KMS-11 (cell line): ENCODE measurements at regions not wholly inside any gene's neighbourhood (a gene's known extent, or its start where the extent isn't known, plus 50 kb on each side); places are given as distances from the start of the nearest gene placed in this dataset.

Experiments
- H2AFZ ChIP-seq: fragments of 200-600 bp; sonication (generic); 2 replicates; pipeline ENCODE4 v1.6.1; 2016; ENCODE audit warnings: antibody characterized with exemption, mixed run types, low read depth
- H3K27ac ChIP-seq: fragments of 200-600 bp; sonication (generic); 2 replicates; pipeline ENCODE4 v1.6.1; 2016; ENCODE audit warnings: mild to moderate bottlenecking, mixed run types
- H3K27me3 ChIP-seq: fragments of 200-600 bp; sonication (generic); 2 replicates; pipeline ENCODE4 v1.6.1; 2017; ENCODE audit warnings: mild to moderate bottlenecking, low read depth, mixed run types, moderate library complexity; ENCODE audit not compliant: insufficient read depth
- H3K36me3 ChIP-seq: fragments of 200-600 bp; sonication (generic); 2 replicates; pipeline ENCODE4 v1.6.1; 2017; ENCODE audit warnings: mild to moderate bottlenecking, mixed run types; ENCODE audit not compliant: insufficient read depth
- H3K4me1 ChIP-seq: fragments of 200-600 bp; sonication (generic); 2 replicates; pipeline ENCODE4 v1.6.1; 2016; ENCODE audit warnings: mild to moderate bottlenecking, low read depth, mixed run types; ENCODE audit not compliant: poor library complexity, severe bottlenecking
- H3K4me2 ChIP-seq: fragments of 200-600 bp; sonication (generic); 2 replicates; pipeline ENCODE4 v1.7.0; 2016; ENCODE audit warnings: mild to moderate bottlenecking, mixed run types
- H3K4me3 ChIP-seq: fragments of 200-600 bp; sonication (generic); IDR thresholded peaks from 2 replicates; pipeline ENCODE4 v1.6.1; 2017; ENCODE audit warnings: low read depth, low read length, mixed read lengths; ENCODE audit not compliant: insufficient read depth
- H3K79me2 ChIP-seq: fragments of 200-600 bp; sonication (generic); 2 replicates; pipeline ENCODE4 v1.6.1; 2016; ENCODE audit warnings: low read depth, mixed run types; ENCODE audit not compliant: insufficient read depth
- H3K9ac ChIP-seq: fragments of 200-600 bp; sonication (generic); 2 replicates; pipeline ENCODE4 v1.6.1; 2016; ENCODE audit warnings: mild to moderate bottlenecking, mixed run types
- H4K20me1 ChIP-seq: fragments of 200-600 bp; sonication (generic); 2 replicates; pipeline ENCODE4 v1.6.1; 2016; ENCODE audit warnings: mild to moderate bottlenecking, mixed run types; ENCODE audit not compliant: insufficient read depth
- CTCF ChIP-seq: fragments of 200-600 bp; sonication (generic); conservative IDR thresholded peaks from 2 replicates; pipeline ENCODE4 v1.6.1; 2017; ENCODE audit warnings: low read depth, mild to moderate bottlenecking, antibody characterized with exemption, low read length, moderate library complexity, mixed read lengths

DNA sequence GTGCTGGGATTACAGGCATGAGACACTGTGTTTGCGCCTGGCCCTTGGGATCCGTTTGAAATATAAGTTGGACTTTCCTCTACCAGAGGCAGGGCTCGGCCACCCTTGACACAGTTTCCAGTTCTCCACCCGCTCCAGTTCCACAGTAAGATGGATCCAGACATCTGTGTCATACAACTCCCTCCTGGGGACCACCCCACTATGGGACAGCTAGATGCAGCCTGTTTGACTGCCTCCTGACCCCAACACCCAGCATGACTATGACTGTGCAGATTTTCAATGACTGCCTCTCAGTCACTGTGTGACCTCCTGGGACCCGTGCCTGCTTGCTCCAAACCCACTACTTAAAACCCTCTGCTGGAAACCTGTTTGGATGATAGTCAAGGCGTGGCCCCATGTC is 166.7 kb downstream of the IRF8 start:
- no peaks in the 10 kb centered on the region for H3K79me2 ChIP-seq
- H3K4me1 ChIP-seq = no peaks in the 10 kb centered on the region
- H3K27me3 ChIP-seq = peaks cover 28% of the 10 kb centered on the region; the same call in 1 of the 2 replicates
- H3K4me2 ChIP-seq = no peak overlapping the region
- no peaks in the 10 kb centered on the region for H4K20me1 ChIP-seq
- no peak overlapping the region for H3K4me3 ChIP-seq
- no peak for TF ChIP-seq CTCF
- no peak overlapping the region for H2AFZ ChIP-seq
- H3K36me3 ChIP-seq = no peaks in the 10 kb centered on the region
- H3K27ac ChIP-seq = no peak overlapping the region
- H3K9ac ChIP-seq = no peak overlapping the region

DNA sequence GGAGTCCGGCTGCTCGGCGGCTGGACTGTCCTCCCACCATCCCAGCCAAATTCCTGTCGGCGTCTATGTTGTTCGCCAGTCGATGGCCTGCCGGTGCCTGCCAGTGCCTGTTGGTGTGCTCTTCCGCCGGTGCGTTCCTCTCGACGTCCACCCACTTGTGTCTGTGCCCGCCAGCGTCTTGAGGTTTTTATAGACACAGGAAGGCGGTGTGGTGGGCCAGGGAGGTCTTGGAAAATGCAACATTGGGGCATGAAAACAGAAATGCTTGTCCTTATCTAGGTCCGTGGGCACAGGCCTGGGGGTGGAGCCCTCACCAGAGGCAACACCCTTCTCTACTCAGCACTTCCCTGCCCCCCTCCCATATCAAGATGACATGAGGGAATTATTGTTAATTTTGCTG is 167.8 kb downstream of the IRF8 start:
- no peaks in the 10 kb centered on the region for H3K79me2 ChIP-seq
- no peak for TF ChIP-seq CTCF
- H3K4me3 ChIP-seq = no peak overlapping the region
- no peak overlapping the region for H2AFZ ChIP-seq
- H3K4me1 ChIP-seq = no peaks in the 10 kb centered on the region
- no peaks in the 10 kb centered on the region for H3K36me3 ChIP-seq
- H3K27ac ChIP-seq = no peak overlapping the region
- peaks cover 27% of the 10 kb centered on the region; the same call in 1 of the 2 replicates for H3K27me3 ChIP-seq
- no peak overlapping the region for H3K9ac ChIP-seq
- no peak overlapping the region for H3K4me2 ChIP-seq
- no peaks in the 10 kb centered on the region for H4K20me1 ChIP-seq

DNA sequence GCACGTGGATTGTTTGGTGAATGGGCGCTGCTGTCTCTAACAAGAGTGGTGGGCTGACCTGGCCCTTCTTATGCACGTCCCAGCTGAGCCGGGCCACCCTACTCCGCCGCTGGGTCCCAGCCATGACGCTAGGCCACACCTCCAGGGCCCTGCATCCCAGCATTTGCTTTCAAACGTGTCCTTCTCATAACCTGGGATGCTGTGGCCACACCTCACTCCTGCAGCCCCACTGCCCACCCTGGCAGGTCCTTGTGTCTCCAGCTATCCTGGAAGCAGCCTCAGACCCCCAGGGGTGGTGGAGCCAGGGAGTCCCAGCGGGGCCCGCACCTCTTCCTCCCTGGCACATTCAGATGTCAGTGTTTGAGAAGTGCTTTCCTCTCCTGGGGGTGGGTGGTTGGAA is 168.6 kb downstream of the IRF8 start:
- peaks cover 20% of the 10 kb centered on the region; the same call in 1 of the 2 replicates for H3K27me3 ChIP-seq
- H3K4me1 ChIP-seq = no peaks in the 10 kb centered on the region
- H3K36me3 ChIP-seq = no peaks in the 10 kb centered on the region
- no peak overlapping the region for H2AFZ ChIP-seq
- H3K4me2 ChIP-seq = no peak overlapping the region
- H3K4me3 ChIP-seq = no peak overlapping the region
- no peak overlapping the region for H3K27ac ChIP-seq
- H4K20me1 ChIP-seq = no peaks in the 10 kb centered on the region
- no peaks in the 10 kb centered on the region for H3K79me2 ChIP-seq
- TF ChIP-seq CTCF = no peak
- no peak overlapping the region for H3K9ac ChIP-seq

DNA sequence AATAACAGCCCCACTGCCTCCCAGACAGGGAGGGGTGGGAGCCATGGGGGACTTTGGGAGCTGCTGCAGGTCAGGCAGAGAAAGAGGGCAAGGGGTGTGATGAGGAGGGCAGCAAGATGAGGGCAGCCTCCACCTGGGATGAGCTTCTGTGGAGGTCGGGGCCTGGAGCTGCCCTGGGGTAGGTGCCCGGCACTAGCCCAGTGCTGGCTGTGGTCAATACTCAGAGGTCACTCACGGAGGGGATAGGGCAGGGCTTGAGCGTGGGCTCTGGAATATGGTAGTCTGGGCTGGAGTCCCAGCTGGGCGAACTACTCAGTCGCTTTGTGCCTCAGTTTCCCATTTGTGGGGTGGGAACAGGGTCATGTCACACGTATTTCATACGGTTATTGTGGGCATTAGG is 169.0 kb downstream of the IRF8 start:
- Histone ChIP-seq H3K27me3 (peaks cover 17% of the 10 kb centered on the region; the same call in 1 of the 2 replicates), H3K79me2 (no peaks in the 10 kb centered on the region), H3K9ac (no peak overlapping the region), H3K4me1 (no peaks in the 10 kb centered on the region), H3K4me2 (no peak overlapping the region), H4K20me1 (no peaks in the 10 kb centered on the region), H3K36me3 (no peaks in the 10 kb centered on the region), H2AFZ (no peak overlapping the region), H3K27ac (no peak overlapping the region), H3K4me3 (no peak overlapping the region)
- no peak for TF ChIP-seq CTCF
